Prostate gland (tissue), 2 donors: ENCODE measurements at regions not wholly inside any gene's neighbourhood (a gene's known extent, or its start where the extent isn't known, plus 50 kb on each side); places are given as distances from the start of the nearest gene placed in this dataset.

ENCODE experiments used
- DNase-seq: peaks from one replicate; pipeline ENCODE4 v3.0.0-alpha.2; 2019; ENCODE audit warnings: low spot score
- H3K27ac ChIP-seq, 2 donors: fragments of 200-600 bp; sonication (generic); 2 replicates each; pipeline ENCODE4 v1.5.1; 2017 to 2019
- H3K27me3 ChIP-seq: fragments of 200-600 bp; sonication (generic); replicated peaks from 2 replicates; pipeline ENCODE4 v1.5.1; 2019; ENCODE audit not compliant: insufficient read depth
- H3K36me3 ChIP-seq, 2 donors: fragments of 200-600 bp; sonication (generic); 1 replicate in 1 of 2; 2 replicates in 1 of 2; pipeline versions ENCODE4 v1.5.1 to v1.8.1; 2017 to 2019
- H3K4me1 ChIP-seq: fragments of 200-600 bp; sonication (generic); replicated peaks from 2 replicates; pipeline ENCODE4 v1.5.1; 2019
- H3K4me3 ChIP-seq, 2 donors: fragments of 200-600 bp; sonication (generic); 2 replicates each; pipeline ENCODE4 v1.5.1; 2017 to 2019
- H3K9me3 ChIP-seq: fragments of 200-600 bp; sonication (generic); 2 replicates; pipeline ENCODE4 v1.5.1; 2017
- POLR2A ChIP-seq: fragments of 450-650 bp; IDR thresholded peaks from one replicate; pipeline ENCODE4 v1.6.1; 2016; ENCODE audit warnings: antibody characterized with exemption, mild to moderate bottlenecking
- POLR2AphosphoS5 ChIP-seq: sonication (generic); formaldehyde crosslinking; IDR thresholded peaks from one replicate; pipeline ENCODE4 v1.6.1; 2017; ENCODE audit warnings: antibody characterized with exemption
- WGBS: methylation state at CpG from one replicate; pipeline ENCODE4 v1.1.5; 2018; 5-methylcytosine and 5-hydroxymethylcytosine counted together
- intact Hi-C: fragments of 100-400 bp; cut with DNase I; formaldehyde crosslinking; loops from one replicate; pipeline ENCODE4 v1.14.2; 2022
- TF ChIP-seq, protein P1 (sequence below), 4 experiments: fragments of 200-600 bp in 2 of 4; fragments of 450-650 bp in 2 of 4; sonication (generic) in 2 of 4; IDR thresholded peaks; 1 replicate in 3 of 4; 2 replicates in 1 of 4; pipeline ENCODE4 v1.5.1; 2016 to 2019; ENCODE audit warnings: antibody characterized with exemption in 4 of 4, mild to moderate bottlenecking in 2 of 4, moderate library complexity in 2 of 4

DNA sequence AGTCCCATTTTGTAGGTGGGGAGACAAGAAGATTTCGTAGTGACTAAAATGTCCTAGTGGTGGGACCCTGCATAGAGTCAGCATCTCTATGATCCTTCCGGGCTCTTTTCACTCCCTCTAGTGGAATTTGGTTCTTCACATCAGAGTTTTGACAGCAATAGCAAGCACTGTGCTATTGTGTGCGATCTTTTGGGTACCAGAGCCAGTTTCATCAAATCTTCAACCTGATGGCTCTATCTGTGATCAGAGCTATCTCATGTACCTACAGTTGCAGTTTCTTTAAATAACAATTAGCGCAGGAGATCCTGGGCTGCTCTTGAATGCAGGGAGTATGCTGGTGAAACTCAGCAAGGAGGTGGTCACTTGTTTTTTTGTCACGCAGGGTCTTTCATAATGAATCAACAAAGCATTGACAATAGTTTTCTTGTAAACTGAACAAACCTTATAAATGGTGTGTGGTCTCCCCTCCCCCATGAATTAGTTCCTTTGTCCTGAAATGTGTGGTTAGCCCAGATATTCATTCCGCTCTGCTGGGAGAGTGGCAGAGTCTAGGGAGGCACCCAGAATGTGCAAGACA, 257.2 kb upstream of the SOX2 start:
- 69% methylated on average over 6 of the region's 6 CpGs for WGBS
- no peaks in the 10 kb centered on the region for H3K9me3 ChIP-seq
- intact Hi-C loops: no loop called here
- H3K27ac ChIP-seq: no peak overlapping the region
- no peaks in the 10 kb centered on the region for H3K4me1 ChIP-seq
- H3K27me3 ChIP-seq: no peaks in the 10 kb centered on the region
- no peak for DNase-seq
- H3K4me3 ChIP-seq: no peak overlapping the region
- TF ChIP-seq, protein P1, sequence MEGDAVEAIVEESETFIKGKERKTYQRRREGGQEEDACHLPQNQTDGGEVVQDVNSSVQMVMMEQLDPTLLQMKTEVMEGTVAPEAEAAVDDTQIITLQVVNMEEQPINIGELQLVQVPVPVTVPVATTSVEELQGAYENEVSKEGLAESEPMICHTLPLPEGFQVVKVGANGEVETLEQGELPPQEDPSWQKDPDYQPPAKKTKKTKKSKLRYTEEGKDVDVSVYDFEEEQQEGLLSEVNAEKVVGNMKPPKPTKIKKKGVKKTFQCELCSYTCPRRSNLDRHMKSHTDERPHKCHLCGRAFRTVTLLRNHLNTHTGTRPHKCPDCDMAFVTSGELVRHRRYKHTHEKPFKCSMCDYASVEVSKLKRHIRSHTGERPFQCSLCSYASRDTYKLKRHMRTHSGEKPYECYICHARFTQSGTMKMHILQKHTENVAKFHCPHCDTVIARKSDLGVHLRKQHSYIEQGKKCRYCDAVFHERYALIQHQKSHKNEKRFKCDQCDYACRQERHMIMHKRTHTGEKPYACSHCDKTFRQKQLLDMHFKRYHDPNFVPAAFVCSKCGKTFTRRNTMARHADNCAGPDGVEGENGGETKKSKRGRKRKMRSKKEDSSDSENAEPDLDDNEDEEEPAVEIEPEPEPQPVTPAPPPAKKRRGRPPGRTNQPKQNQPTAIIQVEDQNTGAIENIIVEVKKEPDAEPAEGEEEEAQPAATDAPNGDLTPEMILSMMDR (IDR thresholded peaks at IDR 0.05): no peak
- TF ChIP-seq POLR2AphosphoS5 (no peak), POLR2A (no peak)
- no peaks in the 10 kb centered on the region for H3K36me3 ChIP-seq

- no peak for DNase-seq
- no peaks in the 10 kb centered on the region for H3K36me3 ChIP-seq
- WGBS: 81% methylated on average over 2 of the region's 2 CpGs
- no peaks in the 10 kb centered on the region for H3K9me3 ChIP-seq
- no peak for TF ChIP-seq POLR2AphosphoS5
- TF ChIP-seq, protein P1 (IDR thresholded peaks at IDR 0.05): no peak
- TF ChIP-seq POLR2A: no peak
- H3K4me1 ChIP-seq: no peaks in the 10 kb centered on the region
- H3K4me3 ChIP-seq: no peak overlapping the region
- H3K27ac ChIP-seq: no peak overlapping the region
- intact Hi-C loops: no loop called here
- no peaks in the 10 kb centered on the region for H3K27me3 ChIP-seq
Measured at GRCh38 chr3:181446741-181447140, 265.0 kb upstream of the SOX2 start.

DNA sequence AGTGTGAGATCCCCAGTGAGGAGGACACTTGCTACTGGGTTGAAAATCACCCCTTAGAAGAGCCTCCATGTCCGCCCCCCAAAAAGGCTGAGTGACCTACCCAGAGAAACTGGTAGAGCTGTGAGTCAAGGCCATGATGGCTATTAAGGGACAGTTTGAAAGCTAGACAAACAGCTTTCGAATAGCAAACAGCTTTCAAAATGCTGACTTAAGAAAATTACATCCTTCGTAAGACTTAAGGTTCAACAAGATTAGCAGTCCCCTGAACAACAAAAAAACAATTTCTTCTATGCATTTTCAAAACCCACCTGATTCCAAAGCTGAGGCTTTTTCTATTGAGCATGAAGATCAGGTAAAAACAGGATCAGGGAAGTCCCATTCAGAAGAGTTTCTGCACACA, 269.7 kb upstream of the SOX2 start:
- no peaks in the 10 kb centered on the region for H3K27me3 ChIP-seq
- TF ChIP-seq POLR2A: no peak
- no peak for TF ChIP-seq POLR2AphosphoS5
- TF ChIP-seq, protein P1 (IDR thresholded peaks at IDR 0.05): no peak
- no peaks in the 10 kb centered on the region for H3K9me3 ChIP-seq
- no peak overlapping the region for H3K27ac ChIP-seq
- no peak overlapping the region for H3K4me3 ChIP-seq
- 62% methylated on average over 3 of the region's 3 CpGs for WGBS
- H3K36me3 ChIP-seq: no peaks in the 10 kb centered on the region
- DNase-seq: no peak
- intact Hi-C loops: no loop called here
- H3K4me1 ChIP-seq: no peaks in the 10 kb centered on the region

- WGBS: 88% methylated on average over 4 of the region's 4 CpGs
- H3K36me3 ChIP-seq: no peaks in the 10 kb centered on the region
- no peaks in the 10 kb centered on the region for H3K9me3 ChIP-seq
- no peaks in the 10 kb centered on the region for H3K4me1 ChIP-seq
- H3K27me3 ChIP-seq: no peaks in the 10 kb centered on the region
- H3K27ac ChIP-seq: no peak overlapping the region
- intact Hi-C loops: no loop called here
- no peak overlapping the region for H3K4me3 ChIP-seq
- DNase-seq: no peak
- TF ChIP-seq POLR2AphosphoS5 (no peak), POLR2A (no peak)
Measured at GRCh38 chr3:181432992-181433391, 278.7 kb upstream of the SOX2 start.

GRCh38 chr3:181431748-181432147, 280.0 kb upstream of the SOX2 start:
- H3K36me3 ChIP-seq: no peaks in the 10 kb centered on the region
- 57% methylated on average over 4 of the region's 4 CpGs for WGBS
- no peak overlapping the region for H3K27ac ChIP-seq
- no peak overlapping the region for H3K4me3 ChIP-seq
- TF ChIP-seq, protein P1 (IDR thresholded peaks at IDR 0.05): no peak
- TF ChIP-seq POLR2AphosphoS5 (no peak), POLR2A (no peak)
- H3K27me3 ChIP-seq: no peaks in the 10 kb centered on the region
- intact Hi-C loops: no loop called here
- DNase-seq: no peak
- H3K9me3 ChIP-seq: no peaks in the 10 kb centered on the region
- H3K4me1 ChIP-seq: no peaks in the 10 kb centered on the region
